NCI-H82 treated with DMSO at 0.1 percent for 48 hours (cell line): ENCODE measurements at regions not wholly inside any gene's neighbourhood (a gene's known extent, or its start where the extent isn't known, plus 50 kb on each side); places are given as distances from the start of the nearest gene placed in this dataset.
"Not testable (repeated sequence)": the region's sequence is repeated elsewhere in the genome, so short reads cannot be mapped to it uniquely, and the experiment has no call there.

Source experiments
- DNase-seq: peaks from one replicate; lab custom pipeline; 2025; ENCODE audit not compliant: unreplicated experiment; lab: John Stamatoyannopoulos, UW

- DNase-seq, result no peak
Measured at GRCh38 chr5:19258686-19259085, 729.3 kb downstream of the CDH18 start.

- no peak for DNase-seq
Measured at GRCh38 chr5:19261879-19262278, 726.1 kb downstream of the CDH18 start.

GRCh38 chr5:19264821-19265220, 723.2 kb downstream of the CDH18 start:
- DNase-seq, result no peak

GRCh38 chr5:19266791-19267190, 721.2 kb downstream of the CDH18 start:
- DNase-seq, result no peak

- peak; percentile 64 for DNase-seq
Measured at GRCh38 chr5:19270153-19270552, 717.8 kb downstream of the CDH18 start.

GRCh38 chr5:19274578-19274977, 713.4 kb downstream of the CDH18 start:
- DNase-seq, result no peak

- no peak for DNase-seq
Measured at GRCh38 chr5:19285286-19285685, 702.7 kb downstream of the CDH18 start.

GRCh38 chr5:19287548-19288277, 700.3 kb downstream of the CDH18 start:
- not testable (repeated sequence) for DNase-seq

GRCh38 chr5:19288311-19288710, 699.7 kb downstream of the CDH18 start:
- DNase-seq, result not testable (repeated sequence)

- DNase-seq, result no peak
Measured at GRCh38 chr5:19297934-19298333, 690.1 kb downstream of the CDH18 start.

- no peak for DNase-seq
Measured at GRCh38 chr5:19301271-19301670, 686.7 kb downstream of the CDH18 start.

- no peak for DNase-seq
Measured at GRCh38 chr5:19314840-19315239, 673.2 kb downstream of the CDH18 start.

- DNase-seq, result no peak
Measured at GRCh38 chr5:19319252-19319651, 668.7 kb downstream of the CDH18 start.

GRCh38 chr5:19322716-19323485, 665.1 kb downstream of the CDH18 start:
- DNase-seq, result no peak

- DNase-seq, result no peak
Measured at GRCh38 chr5:19334278-19334677, 653.7 kb downstream of the CDH18 start.

- no peak for DNase-seq
Measured at GRCh38 chr5:19342942-19343341, 645.1 kb downstream of the CDH18 start.

- DNase-seq, result no peak
Measured at GRCh38 chr5:19352120-19352519, 635.9 kb downstream of the CDH18 start.

- no peak for DNase-seq
Measured at GRCh38 chr5:19369048-19369447, 619.0 kb downstream of the CDH18 start.

- DNase-seq, result no peak
Measured at GRCh38 chr5:19369561-19369960, 618.4 kb downstream of the CDH18 start.

GRCh38 chr5:19370655-19371386, 617.2 kb downstream of the CDH18 start:
- DNase-seq, result no peak

GRCh38 chr5:19388391-19388790, 599.6 kb downstream of the CDH18 start:
- DNase-seq, result no peak

- DNase-seq, result no peak
Measured at GRCh38 chr5:19401032-19401431, 587.0 kb downstream of the CDH18 start.
